Epithelial cell of esophagus (primary cell): ENCODE measurements at regions not wholly inside any gene's neighbourhood (a gene's known extent, or its start where the extent isn't known, plus 50 kb on each side); places are given as distances from the start of the nearest gene placed in this dataset.

Experiments used
- DNase-seq: peaks from one replicate; pipeline ENCODE4 v3.0.0; 2010; ENCODE audit warnings: low read depth
- H3K4me3 ChIP-seq: 2 replicates; pipeline ENCODE4 v1.5.1; 2011; ENCODE audit warnings: mild to moderate bottlenecking, low read length, control low read depth
- CTCF ChIP-seq: IDR thresholded peaks from 2 replicates; pipeline ENCODE4 v1.5.1; 2011; ENCODE audit warnings: low read depth, mild to moderate bottlenecking, low read length, control low read depth, inconsistent platforms; ENCODE audit not compliant: insufficient read depth; ENCODE audit errors: missing control alignments

- H3K4me3 ChIP-seq: no peak overlapping the region
- no peak for DNase-seq
- TF ChIP-seq CTCF: no peak
Measured at GRCh38 chr10:28924717-28925116, 247.4 kb downstream of the BAMBI start.

GRCh38 chr10:28925121-28925663, 247.9 kb downstream of the BAMBI start:
- no peak for TF ChIP-seq CTCF
- H3K4me3 ChIP-seq: no peak overlapping the region
- no peak for DNase-seq

DNA sequence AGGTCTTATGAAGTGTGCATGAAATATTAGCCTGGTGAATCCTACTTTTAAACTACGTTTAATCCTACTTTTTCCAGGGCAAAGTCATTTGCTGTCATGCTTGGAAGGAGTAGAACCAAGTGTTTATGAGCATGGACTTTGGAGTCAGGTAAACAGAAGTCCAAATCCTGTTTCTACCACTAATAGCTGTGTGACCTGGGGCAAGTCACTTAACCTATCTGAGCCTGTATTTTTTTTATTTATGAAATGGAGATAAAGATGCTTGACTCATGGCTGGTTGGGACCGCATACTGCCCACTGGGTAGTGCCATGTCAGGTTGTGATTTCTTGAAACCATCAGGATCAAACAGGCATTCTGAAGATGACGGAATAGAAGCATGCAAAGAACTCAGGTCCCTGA, 249.6 kb downstream of the BAMBI start:
- DNase-seq: no peak
- TF ChIP-seq CTCF: no peak
- no peak overlapping the region for H3K4me3 ChIP-seq

- DNase-seq: peak; percentile 15
- H3K4me3 ChIP-seq: no peak overlapping the region
Measured at GRCh38 chr10:28928484-28928883, 251.2 kb downstream of the BAMBI start.

DNA sequence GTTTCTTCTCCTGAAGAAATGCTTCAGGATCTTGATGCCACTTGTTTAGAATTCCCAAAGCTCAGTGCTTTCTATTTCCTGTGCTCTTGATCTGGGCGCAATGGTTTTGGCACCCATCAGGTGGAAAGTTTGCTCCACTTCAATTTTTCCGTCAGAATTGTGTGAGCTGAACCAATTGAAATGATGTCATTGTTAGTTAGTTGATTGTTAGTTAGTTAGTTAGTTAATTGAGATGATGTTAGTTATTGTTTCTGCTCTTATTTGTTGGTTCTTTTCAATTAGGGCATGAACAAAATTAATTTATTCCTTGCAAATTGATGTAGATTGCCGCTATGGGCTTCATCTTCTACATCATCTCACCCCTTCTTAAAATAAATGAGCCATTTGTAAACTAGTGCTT, 252.6 kb downstream of the BAMBI start:
- no peak for DNase-seq
- TF ChIP-seq CTCF: no peak

More at GRCh38 chr10:28928484-28928883, 251.2 kb downstream of the BAMBI start:
- TF ChIP-seq CTCF: no peak

DNA sequence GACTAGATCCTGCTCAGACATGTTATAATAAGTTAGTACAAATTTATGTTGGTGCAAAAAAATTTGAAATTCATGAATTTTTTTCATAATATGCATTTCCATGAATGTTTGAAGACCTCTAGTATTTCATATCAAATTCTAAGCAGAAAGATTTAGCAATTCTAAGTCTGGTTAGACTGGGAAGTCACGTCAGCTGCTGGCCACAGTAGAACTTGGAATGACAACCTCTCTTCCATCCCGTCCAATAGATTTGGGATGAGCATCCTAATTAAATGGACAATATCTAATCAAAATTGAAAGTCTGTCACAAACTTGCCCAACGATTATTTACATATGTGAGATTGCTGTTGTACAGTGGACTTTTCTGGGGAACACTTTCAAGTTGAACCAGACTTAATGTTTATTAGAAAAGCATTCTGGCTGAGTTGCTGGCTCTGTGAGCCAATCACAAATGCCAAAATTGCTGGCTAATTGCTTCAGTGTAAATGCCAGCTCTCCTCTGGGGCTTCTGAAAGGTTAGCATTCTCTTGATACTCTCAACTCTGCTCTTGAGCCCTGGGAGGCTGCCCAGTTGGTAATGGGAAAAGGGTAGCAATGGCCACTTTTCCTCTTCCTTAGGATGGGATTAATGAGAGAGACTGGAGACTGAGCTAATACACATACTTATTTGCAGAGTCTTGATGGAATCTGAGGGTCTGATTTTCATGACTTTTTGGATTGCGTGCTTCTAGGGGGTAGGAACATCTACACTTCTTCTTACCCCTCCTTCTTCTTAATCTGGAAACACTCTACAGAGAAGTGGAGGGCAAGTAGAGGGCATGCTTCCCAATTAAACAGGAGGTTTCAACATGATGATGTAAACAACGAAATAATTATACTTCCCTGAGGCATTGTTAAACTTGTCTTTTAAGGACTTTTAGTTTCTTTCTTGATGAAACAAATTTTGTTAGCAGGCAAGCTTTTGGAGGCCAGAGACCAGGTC, 253.5 kb downstream of the BAMBI start:
- DNase-seq: no peak
- TF ChIP-seq CTCF: no peak
- no peak overlapping the region for H3K4me3 ChIP-seq

More for the DNA sequence above, 252.6 kb downstream of the BAMBI start:
- H3K4me3 ChIP-seq: no peak overlapping the region
